NCI-H82 (cell line): ENCODE measurements at regions not wholly inside any gene's neighbourhood (a gene's known extent, or its start where the extent isn't known, plus 50 kb on each side); places are given as distances from the start of the nearest gene placed in this dataset.

Experiments
- DNase-seq: peaks from one replicate; lab custom pipeline; 2025; lab: John Stamatoyannopoulos, UW

DNA sequence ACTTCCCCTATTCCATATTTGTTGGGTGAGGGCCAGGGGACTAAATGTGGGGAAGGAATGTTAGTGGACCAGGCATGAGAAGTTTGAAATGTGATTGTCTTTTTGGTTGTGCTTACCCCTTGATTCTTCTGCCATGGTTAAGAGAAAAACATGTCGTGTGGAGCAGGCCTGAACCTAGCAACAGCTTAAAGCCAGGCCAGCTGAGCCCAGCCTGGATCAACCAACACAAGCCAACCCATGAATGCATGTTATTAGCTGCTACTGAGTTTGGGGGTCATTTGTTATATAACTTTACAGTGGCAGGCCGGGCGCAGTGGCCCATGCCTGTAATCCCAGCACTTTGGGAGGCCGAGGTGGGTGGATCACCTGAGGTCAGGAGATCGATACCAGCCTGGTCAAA lies 52.4 kb upstream of the TRIO start:
- DNase-seq: no peak

DNA sequence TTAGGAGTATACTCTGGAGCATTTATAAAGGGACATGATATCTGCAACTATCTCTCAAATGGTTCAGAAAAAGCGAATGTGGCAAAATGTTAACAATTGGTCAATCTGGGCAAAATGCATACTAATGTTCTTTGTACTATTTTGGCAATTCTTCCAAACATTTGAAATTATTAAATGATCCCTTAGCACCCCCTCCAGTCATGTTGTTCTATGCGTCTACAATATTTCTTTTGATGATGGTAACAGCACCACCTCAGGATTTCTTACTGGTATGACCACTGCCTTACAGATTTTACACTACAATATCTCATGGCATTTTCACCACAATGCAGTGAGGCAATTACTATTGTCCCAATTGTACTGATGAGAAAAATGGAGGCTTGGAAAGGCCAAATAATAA lies 52.9 kb upstream of the TRIO start:
- DNase-seq: no peak

DNA sequence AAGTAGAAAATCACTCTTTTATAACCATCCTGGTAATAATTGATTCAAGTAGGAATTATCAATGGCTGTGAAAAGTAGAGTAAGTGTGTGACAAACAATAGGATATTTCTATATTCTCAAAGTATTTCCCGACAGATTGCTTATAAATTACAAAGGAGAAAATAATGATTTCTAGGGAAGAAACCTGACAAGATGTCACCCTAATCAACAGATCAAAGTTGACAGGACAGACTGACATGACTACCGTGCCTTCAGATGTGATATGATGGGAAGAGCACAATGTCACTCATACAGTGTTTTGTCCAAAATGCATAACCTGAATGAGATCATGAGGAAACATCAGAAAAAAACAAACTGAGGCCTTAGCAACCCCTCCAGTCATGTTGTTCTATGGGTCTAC lies 53.9 kb upstream of the TRIO start:
- no peak for DNase-seq

GRCh38 chr5:14086261-14086660 lies 56.9 kb upstream of the TRIO start:
- peak; percentile 17 for DNase-seq

DNA sequence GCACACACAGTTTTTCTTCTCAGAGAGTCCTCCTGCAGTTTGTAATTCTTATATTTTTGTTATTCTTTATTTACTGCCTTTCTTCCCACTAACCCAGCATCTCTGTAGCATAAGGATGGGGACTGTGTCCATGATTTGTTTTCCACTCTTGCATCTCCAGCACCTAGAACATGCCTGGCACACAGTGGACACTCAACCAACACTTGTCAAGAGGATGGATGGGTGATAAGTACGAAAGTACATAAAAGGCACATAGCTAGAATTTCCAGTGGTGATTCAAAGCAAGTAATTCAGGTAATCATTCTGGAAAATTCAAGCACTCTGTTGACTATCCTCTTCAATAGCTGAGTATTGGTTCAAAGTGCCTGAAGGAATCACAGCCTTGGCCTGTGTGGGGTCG lies 60.2 kb upstream of the TRIO start:
- DNase-seq: no peak

GRCh38 chr5:14082523-14082922 lies 60.6 kb upstream of the TRIO start:
- no peak for DNase-seq

- DNase-seq: no peak
Observed at GRCh38 chr5:14081791-14082190, 61.4 kb upstream of the TRIO start.

- DNase-seq: no peak
Observed at GRCh38 chr5:14078716-14079115, 64.4 kb upstream of the TRIO start.

DNA sequence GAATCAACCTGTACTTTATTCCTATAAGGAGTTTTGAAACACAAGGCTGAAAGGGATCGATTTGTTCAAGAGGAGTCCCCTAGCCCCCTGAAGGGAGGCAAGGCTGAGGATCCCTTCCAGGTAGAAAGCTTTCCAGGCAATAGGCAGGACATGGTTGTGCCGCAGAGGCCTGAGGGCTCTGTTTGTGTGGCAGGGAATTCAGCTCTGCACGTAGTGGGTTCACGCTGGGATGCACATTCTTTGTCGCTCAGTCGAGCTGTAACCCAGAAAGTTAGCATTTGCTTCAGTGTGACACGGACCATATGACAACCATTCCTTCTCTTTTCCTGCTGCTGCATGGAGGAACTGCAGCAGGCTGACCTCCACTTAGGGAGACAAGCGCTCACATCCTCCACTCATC lies 65.6 kb upstream of the TRIO start:
- DNase-seq: no peak

DNA sequence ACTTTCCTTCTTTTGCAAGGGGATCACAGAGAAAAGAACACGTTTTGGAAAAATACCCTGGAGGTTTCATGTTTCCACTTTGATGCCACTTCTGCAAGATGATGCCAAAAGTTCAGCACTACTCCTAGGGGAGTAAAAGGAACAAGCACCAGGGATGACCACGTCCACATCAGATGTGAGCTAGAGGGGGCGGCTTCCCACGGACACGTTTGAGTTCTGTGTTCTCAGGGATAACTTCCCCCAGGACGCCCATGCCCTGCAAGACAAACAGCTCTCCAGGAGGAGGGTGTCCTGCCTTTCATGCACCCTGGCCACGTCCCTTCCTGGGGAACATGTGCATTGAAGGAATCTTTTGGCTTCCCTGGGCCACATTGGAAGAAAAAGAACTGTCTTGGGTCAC lies 66.6 kb upstream of the TRIO start:
- DNase-seq: no peak

GRCh38 chr5:14075937-14076336 lies 67.2 kb upstream of the TRIO start:
- DNase-seq: peak; percentile 74

DNA sequence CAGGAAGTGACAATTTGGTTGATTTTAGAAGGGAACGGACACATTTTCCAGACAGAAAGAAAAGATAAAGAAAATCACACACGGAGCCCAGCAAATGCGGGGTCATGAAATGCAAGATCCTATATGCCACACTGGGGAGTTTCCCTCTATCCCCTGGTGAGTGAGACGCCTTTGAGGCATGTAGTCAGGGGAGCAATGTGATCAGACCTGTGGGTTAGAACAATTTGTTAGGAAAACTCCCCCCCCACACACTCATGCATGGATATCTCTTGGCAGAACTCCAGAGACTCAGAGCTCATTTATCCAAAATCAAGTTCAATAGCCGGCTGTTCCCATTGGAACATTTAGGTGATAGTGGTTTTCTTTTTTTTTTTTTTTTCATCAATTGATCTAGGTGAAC lies 71.7 kb upstream of the TRIO start:
- DNase-seq: no peak

- no peak for DNase-seq
Observed at GRCh38 chr5:14069021-14069420, 74.1 kb upstream of the TRIO start.

- no peak for DNase-seq
Observed at GRCh38 chr5:14068136-14068535, 75.0 kb upstream of the TRIO start.

DNA sequence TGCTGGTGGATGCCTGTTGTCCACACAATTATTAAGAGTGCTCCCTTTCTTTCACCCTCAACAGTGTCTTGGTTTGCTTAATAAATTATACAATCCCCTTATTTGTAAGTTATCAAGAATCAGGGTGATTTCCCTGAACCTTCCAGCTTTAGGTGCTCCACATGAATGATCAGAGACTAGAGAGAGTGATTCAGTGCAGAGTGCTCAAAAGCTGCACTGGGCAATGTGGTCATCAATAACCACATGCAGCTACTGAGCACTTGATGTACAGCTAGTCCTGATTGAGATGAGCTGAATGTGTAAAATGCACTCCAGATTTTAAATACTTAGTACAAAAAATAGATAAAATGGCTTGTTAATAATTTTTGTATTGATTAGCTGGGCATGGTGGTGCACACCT lies 76.8 kb upstream of the TRIO start:
- DNase-seq: no peak

DNA sequence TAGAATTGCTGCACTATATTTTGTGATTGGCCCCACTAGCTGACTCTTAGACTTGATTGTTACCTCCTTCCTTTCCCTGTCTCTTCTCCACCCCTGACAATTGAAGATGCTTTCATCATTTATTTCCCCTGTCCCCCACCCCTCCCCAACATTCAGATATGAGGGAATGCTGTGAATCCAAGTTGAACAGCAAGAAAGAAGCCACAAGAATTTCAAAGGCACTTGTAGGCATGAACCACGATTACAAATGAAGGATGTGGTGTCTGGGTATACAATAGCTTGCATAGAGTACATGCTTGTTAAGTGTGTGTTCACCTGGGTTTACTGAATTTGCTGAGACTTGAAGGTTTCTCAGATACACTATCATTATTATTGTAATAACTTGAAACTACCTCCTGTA lies 78.3 kb upstream of the TRIO start:
- no peak for DNase-seq

DNA sequence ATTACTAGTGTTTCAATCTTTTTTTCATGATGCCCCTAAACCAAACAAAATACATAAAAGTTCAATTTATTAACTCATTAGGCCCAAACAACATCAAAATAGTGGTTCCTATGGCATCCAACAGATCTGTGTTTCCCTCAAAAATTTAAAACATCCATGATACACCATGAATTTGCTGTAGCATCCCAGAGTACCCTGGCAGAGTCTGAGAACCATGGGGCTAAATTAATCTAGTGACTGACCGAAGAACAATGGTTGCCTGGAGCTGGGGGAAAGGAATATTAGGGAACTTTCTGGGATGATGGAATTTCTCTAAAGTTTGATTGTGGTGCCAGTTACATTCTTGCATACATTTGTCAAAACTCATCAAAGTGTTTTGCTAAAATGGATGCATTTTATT lies 79.5 kb upstream of the TRIO start:
- no peak for DNase-seq

DNA sequence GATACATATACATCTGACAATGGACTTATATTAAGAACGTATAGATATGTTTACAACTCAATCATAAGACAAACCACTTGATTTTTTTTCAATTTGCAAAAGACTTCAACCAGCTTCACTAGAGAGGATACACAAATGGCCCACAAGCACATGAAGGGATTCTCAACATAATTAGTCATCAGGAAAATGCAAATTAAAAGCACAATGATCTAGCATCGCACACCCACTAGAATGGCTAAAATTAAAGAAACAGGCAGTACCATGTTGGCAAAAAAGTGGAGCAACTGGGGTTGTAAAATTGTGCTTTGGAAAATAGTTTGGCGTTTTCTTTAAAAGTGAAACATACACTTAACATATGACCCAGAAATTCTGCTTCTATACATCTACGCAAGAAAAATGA lies 80.0 kb upstream of the TRIO start:
- no peak for DNase-seq

DNA sequence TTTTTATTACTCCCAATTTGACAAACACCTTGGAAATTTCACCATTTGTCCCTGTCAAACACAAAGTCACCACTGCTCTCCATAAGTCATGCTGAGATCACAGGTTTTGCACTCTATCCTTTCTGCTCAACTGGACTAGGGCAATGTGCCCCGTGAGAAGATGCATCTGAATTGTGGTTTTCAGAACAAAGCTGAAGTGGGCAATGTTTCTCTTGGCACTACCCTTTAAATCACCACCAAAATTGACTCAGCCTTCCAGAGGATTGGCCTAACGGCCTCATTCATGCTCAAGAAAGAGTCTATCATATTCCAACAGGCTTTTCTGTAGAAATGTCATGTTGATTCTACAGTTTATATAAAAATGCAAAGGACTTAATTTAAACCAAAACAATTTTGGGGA lies 81.0 kb upstream of the TRIO start:
- no peak for DNase-seq

DNA sequence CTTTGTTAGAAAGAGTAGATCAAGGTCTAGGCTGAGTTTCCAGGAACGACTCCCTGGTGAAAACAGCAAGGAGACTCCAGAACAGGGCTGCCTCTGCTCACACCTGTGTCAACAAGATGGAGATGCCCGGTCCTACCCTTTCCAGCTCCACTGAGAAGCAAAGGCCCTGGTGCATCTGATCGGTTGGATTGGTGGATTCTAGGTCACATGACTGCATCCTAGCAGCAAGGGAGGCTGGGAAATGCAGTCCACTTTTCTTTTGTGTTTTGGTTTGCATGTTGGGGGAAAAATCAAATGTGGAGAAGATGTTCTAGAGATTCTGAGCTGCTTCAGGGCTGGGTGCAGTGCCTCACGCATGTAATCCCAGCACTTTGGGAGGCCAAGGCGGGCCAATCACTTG lies 82.0 kb upstream of the TRIO start:
- peak; percentile 30 for DNase-seq

DNA sequence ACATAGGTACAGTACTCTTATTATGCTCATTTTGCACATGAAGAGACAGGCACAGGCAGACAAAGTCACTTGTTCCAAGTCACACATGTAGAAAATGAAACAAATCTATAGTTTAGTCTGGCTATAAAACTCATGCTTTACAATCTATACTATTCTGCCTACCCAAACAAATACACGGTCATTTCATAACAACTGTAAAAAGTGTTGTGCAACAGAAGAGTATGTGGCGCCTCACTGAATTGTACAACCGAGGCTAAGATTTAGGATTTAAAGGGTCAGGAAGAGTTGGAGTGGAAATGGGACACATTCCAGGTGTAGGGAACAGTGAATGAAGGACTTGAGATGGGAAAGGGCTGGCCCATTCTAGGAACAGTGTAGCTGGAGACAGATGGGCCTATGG lies 82.9 kb upstream of the TRIO start:
- no peak for DNase-seq

DNA sequence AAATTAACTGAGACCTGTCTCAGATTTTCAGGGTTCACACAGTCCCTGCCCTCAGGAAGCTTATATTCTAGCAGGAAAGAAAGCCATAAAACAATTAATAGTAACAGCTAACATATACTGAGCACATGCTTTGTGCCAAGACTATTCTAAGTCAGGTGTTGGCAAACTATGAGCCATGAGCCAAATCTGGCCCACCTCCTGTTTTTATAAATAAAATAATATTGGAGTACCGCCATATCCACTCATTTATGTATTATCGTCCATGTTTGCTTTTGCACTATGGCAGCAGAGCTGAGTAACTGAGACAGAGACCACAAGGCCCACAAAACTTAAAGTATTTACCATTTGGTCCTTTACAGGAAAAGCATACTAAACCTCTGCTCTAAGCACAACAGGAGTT lies 83.3 kb upstream of the TRIO start:
- no peak for DNase-seq

DNA sequence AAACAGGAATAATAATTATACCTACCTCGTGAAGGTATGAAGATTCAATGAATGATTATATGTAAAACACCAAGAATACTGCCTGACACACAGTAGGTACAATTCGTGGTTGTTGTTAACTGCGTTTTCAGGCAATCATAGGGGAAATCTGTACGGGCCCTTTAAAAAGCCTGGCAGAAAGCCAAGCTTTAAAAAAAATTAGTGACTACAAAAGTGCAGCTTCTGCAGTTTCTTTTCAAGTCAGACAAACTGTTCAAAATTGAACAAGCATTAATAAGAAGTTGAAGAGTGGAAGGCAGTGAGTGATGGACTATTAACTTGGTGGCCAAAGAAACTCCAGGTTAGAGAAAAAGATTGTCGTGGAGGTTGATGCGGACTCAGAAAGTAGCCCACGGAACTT lies 85.9 kb upstream of the TRIO start:
- no peak for DNase-seq

- no peak for DNase-seq
Observed at GRCh38 chr5:14056039-14056438, 87.1 kb upstream of the TRIO start.
